ENCODE measurements at regions not wholly inside any gene's neighbourhood (a gene's known extent, or its start where the extent isn't known, plus 50 kb on each side); places are given as distances from the start of the nearest gene placed in this dataset.

GRCh38 chr1:98325646-98326440 lies 335.7 kb upstream of the SNX7 start:
- Histone ChIP-seq H3K4me3 (replicated peaks; ENCODE audit: low read depth, low read length) (no peak overlapping the region), H3K36me3 (ENCODE audit: control insufficient read depth, insufficient read depth, low read length) (no peaks in the 10 kb centered on the region), H3K27me3 (replicated peaks; ENCODE audit: control insufficient read depth, insufficient read depth, low read length) (no peaks in the 10 kb centered on the region)
- TF ChIP-seq CTCF (IDR thresholded peaks at IDR 0.05; ENCODE audit: insufficient read depth, low read length, poor library complexity, severe bottlenecking): no peak
- no peak for DNase-seq (ENCODE audit: extremely low read depth, insufficient read length)

- Histone ChIP-seq H3K27me3 (replicated peaks; ENCODE audit: control insufficient read depth, insufficient read depth, low read length) (no peaks in the 10 kb centered on the region), H3K4me3 (replicated peaks; ENCODE audit: low read depth, low read length) (no peak overlapping the region), H3K36me3 (ENCODE audit: control insufficient read depth, insufficient read depth, low read length) (no peaks in the 10 kb centered on the region)
- no peak for DNase-seq (ENCODE audit: extremely low read depth, insufficient read length)
- no peak for TF ChIP-seq CTCF (IDR thresholded peaks at IDR 0.05; ENCODE audit: insufficient read depth, low read length, poor library complexity, severe bottlenecking)
These were observed 337.6 kb upstream of the SNX7 start for GRCh38 chr1:98323906-98324358.

GRCh38 chr1:98323388-98323787 lies 338.1 kb upstream of the SNX7 start:
- Histone ChIP-seq H3K27me3 (replicated peaks; ENCODE audit: control insufficient read depth, insufficient read depth, low read length) (no peaks in the 10 kb centered on the region), H3K36me3 (ENCODE audit: control insufficient read depth, insufficient read depth, low read length) (no peaks in the 10 kb centered on the region), H3K4me3 (replicated peaks; ENCODE audit: low read depth, low read length) (no peak overlapping the region)
- TF ChIP-seq CTCF (IDR thresholded peaks at IDR 0.05; ENCODE audit: insufficient read depth, low read length, poor library complexity, severe bottlenecking): no peak
- no peak for DNase-seq (ENCODE audit: extremely low read depth, insufficient read length)

- Histone ChIP-seq H3K4me3 (replicated peaks; ENCODE audit: low read depth, low read length) (no peak overlapping the region), H3K27me3 (replicated peaks; ENCODE audit: control insufficient read depth, insufficient read depth, low read length) (no peaks in the 10 kb centered on the region), H3K36me3 (ENCODE audit: control insufficient read depth, insufficient read depth, low read length) (no peaks in the 10 kb centered on the region)
- no peak for DNase-seq (ENCODE audit: extremely low read depth, insufficient read length)
- TF ChIP-seq CTCF (IDR thresholded peaks at IDR 0.05; ENCODE audit: insufficient read depth, low read length, poor library complexity, severe bottlenecking): no peak
These were observed 338.6 kb upstream of the SNX7 start for GRCh38 chr1:98322966-98323365.

GRCh38 chr1:98322086-98322485 lies 339.4 kb upstream of the SNX7 start:
- no peak for TF ChIP-seq CTCF (IDR thresholded peaks at IDR 0.05; ENCODE audit: insufficient read depth, low read length, poor library complexity, severe bottlenecking)
- Histone ChIP-seq H3K27me3 (replicated peaks; ENCODE audit: control insufficient read depth, insufficient read depth, low read length) (no peaks in the 10 kb centered on the region), H3K4me3 (replicated peaks; ENCODE audit: low read depth, low read length) (no peak overlapping the region), H3K36me3 (ENCODE audit: control insufficient read depth, insufficient read depth, low read length) (no peaks in the 10 kb centered on the region)
- no peak for DNase-seq (ENCODE audit: extremely low read depth, insufficient read length)
